ENCODE measurements at regions not wholly inside any gene's neighbourhood (a gene's known extent, or its start where the extent isn't known, plus 50 kb on each side); places are given as distances from the start of the nearest gene placed in this dataset.

GRCh38 chr3:8387571-8387970 lies 114.1 kb upstream of the LMCD1 start:
- Histone ChIP-seq H3K27ac (ENCODE audit: low read depth in 1 of 2, low read length in 2 of 2) (no peak overlapping the region), H3K4me3 (ENCODE audit: low read depth in 1 of 3, low read length in 3 of 3) (no peak overlapping the region), H3K36me3 (ENCODE audit: control insufficient read depth in 4 of 4, insufficient read depth in 3 of 4, low read depth in 1 of 4, low read length in 3 of 4) (no peaks in the 10 kb centered on the region), H3K9ac (ENCODE audit: low read depth in 1 of 2, low read length in 2 of 2) (no peak overlapping the region), H3K27me3 (ENCODE audit: control insufficient read depth in 4 of 4, insufficient read depth in 4 of 4, low read length in 3 of 4) (no peaks in the 10 kb centered on the region), H3K9me3 (ENCODE audit: control insufficient read depth in 4 of 4, low read length in 3 of 4) (no peaks in the 10 kb centered on the region), H3K4me1 (ENCODE audit: control insufficient read depth in 4 of 4, insufficient read depth in 4 of 4, low read length in 3 of 4) (no peaks in the 10 kb centered on the region)
- TF ChIP-seq JUND (IDR thresholded peaks at IDR 0.05), result no peak
- no peak for TF ChIP-seq TAF1 (conservative IDR thresholded peaks at IDR 0.05)
- TF ChIP-seq RXRA (IDR thresholded peaks at IDR 0.05), result no peak
- TF ChIP-seq FOXA1 (IDR thresholded peaks at IDR 0.05), result no peak
- TF ChIP-seq CTCF (IDR thresholded peaks at IDR 0.05; ENCODE audit: low read depth, low read length, missing input control), result no peak
- no peak for TF ChIP-seq FOXA2 (IDR thresholded peaks at IDR 0.05)
- no peak for TF ChIP-seq MAX (IDR thresholded peaks at IDR 0.05)
- TF ChIP-seq NR2F2 (IDR thresholded peaks at IDR 0.05), result no peak
- TF ChIP-seq RAD21 (IDR thresholded peaks at IDR 0.05), result no peak
- TF ChIP-seq ATF3 (IDR thresholded peaks at IDR 0.05), result no peak
- no peak for TF ChIP-seq HNF4G (IDR thresholded peaks at IDR 0.05)
- no peak for TF ChIP-seq SP1 (IDR thresholded peaks at IDR 0.05)
- no peak for TF ChIP-seq EGR1 (IDR thresholded peaks at IDR 0.05; ENCODE audit: low read depth in 2 of 2)
- no peak for DNase-seq (ENCODE audit: low spot score)
- 66% methylated on average over 4 of the region's 4 CpGs for WGBS

- Histone ChIP-seq H3K4me1 (ENCODE audit: control insufficient read depth in 4 of 4, insufficient read depth in 4 of 4, low read length in 3 of 4) (no peaks in the 10 kb centered on the region), H3K9me3 (ENCODE audit: control insufficient read depth in 4 of 4, low read length in 3 of 4) (no peaks in the 10 kb centered on the region), H3K36me3 (ENCODE audit: control insufficient read depth in 4 of 4, insufficient read depth in 3 of 4, low read depth in 1 of 4, low read length in 3 of 4) (no peaks in the 10 kb centered on the region), H3K27me3 (ENCODE audit: control insufficient read depth in 4 of 4, insufficient read depth in 4 of 4, low read length in 3 of 4) (no peaks in the 10 kb centered on the region), H3K4me3 (ENCODE audit: low read depth in 1 of 3, low read length in 3 of 3) (no peak overlapping the region), H3K9ac (ENCODE audit: low read depth in 1 of 2, low read length in 2 of 2) (no peak overlapping the region), H3K27ac (ENCODE audit: low read depth in 1 of 2, low read length in 2 of 2) (no peak overlapping the region)
- DNase-seq (ENCODE audit: low spot score), result no peak
- 82% methylated on average over 3 of the region's 3 CpGs for WGBS
- TF ChIP-seq HNF4G (IDR thresholded peaks at IDR 0.05), result no peak
- no peak for TF ChIP-seq FOXA1 (IDR thresholded peaks at IDR 0.05)
- no peak for TF ChIP-seq ZBTB33 (IDR thresholded peaks at IDR 0.05)
- TF ChIP-seq NR2F2 (IDR thresholded peaks at IDR 0.05), result no peak
- TF ChIP-seq JUND (IDR thresholded peaks at IDR 0.05), result no peak
- TF ChIP-seq REST (IDR thresholded peaks at IDR 0.05), result no peak
- no peak for TF ChIP-seq FOXA2 (IDR thresholded peaks at IDR 0.05)
- TF ChIP-seq YY1 (IDR thresholded peaks at IDR 0.05), result no peak
- no peak for TF ChIP-seq EGR1 (IDR thresholded peaks at IDR 0.05; ENCODE audit: low read depth in 2 of 2)
- TF ChIP-seq MAX (IDR thresholded peaks at IDR 0.05), result no peak
- no peak for TF ChIP-seq RAD21 (IDR thresholded peaks at IDR 0.05)
- TF ChIP-seq SP1 (IDR thresholded peaks at IDR 0.05), result no peak
- TF ChIP-seq CTCF (IDR thresholded peaks at IDR 0.05; ENCODE audit: low read depth, low read length, missing input control), result no peak
- no peak for TF ChIP-seq GABPA (IDR thresholded peaks at IDR 0.05 in 1 of 2, conservative IDR thresholded peaks at IDR 0.05 in 1 of 2)
- no peak for TF ChIP-seq ATF3 (IDR thresholded peaks at IDR 0.05)
- no peak for TF ChIP-seq HNF4A (conservative IDR thresholded peaks at IDR 0.05)
Measured at GRCh38 chr3:8399686-8400085, 101.9 kb upstream of the LMCD1 start.
